Peyer's patch (tissue), 4 donors: ENCODE measurements at regions not wholly inside any gene's neighbourhood (a gene's known extent, or its start where the extent isn't known, plus 50 kb on each side); places are given as distances from the start of the nearest gene placed in this dataset.

Source experiments
- DNase-seq, 3 donors: peaks; one replicate each; pipeline ENCODE4 v3.0.0-alpha.2; 2017 to 2019
- H3K27ac ChIP-seq, 4 donors: fragments of 200-600 bp; sonication (generic); one replicate each; pipeline ENCODE4 v1.5.1; 2016 to 2019
- H3K27me3 ChIP-seq, 2 donors: fragments of 200-600 bp; sonication (generic); one replicate each; pipeline ENCODE4 v1.5.1; 2019
- H3K36me3 ChIP-seq, 3 donors: fragments of 200-600 bp; sonication (generic); one replicate each; pipeline ENCODE4 v1.5.1; 2016 to 2019
- H3K4me1 ChIP-seq, 4 donors: fragments of 200-600 bp; sonication (generic); one replicate each; pipeline ENCODE4 v1.5.1; 2016 to 2019
- H3K4me3 ChIP-seq, 4 donors: fragments of 200-600 bp; sonication (generic); 1 replicate in 3 of 4; 2 replicates in 1 of 4; pipeline ENCODE4 v1.5.1; 2016 to 2019; ENCODE audit warnings: mild to moderate bottlenecking in 1 of 4
- H3K9me3 ChIP-seq, 4 donors: fragments of 200-600 bp; sonication (generic); one replicate each; pipeline ENCODE4 v1.5.1; 2016 to 2019; ENCODE audit warnings: mild to moderate bottlenecking in 1 of 4
- CTCF ChIP-seq, 6 experiments: fragments of 450-650 bp in 4 of 6; fragments of 200-600 bp in 2 of 6; sonication (generic) in 1 of 6; IDR thresholded peaks; one replicate each; pipeline ENCODE4 v1.5.1; 2017 to 2019; ENCODE audit warnings: antibody characterized with exemption in 6 of 6, mild to moderate bottlenecking in 3 of 6, moderate library complexity in 1 of 6
- POLR2A ChIP-seq, 2 donors: fragments of 450-650 bp; IDR thresholded peaks; one replicate each; pipeline ENCODE4 v1.5.1; 2017; ENCODE audit warnings: antibody characterized with exemption in 2 of 2, mild to moderate bottlenecking in 2 of 2, moderate library complexity in 2 of 2

- Histone ChIP-seq H3K4me3 (no peak overlapping the region), H3K36me3 (no peaks in the 10 kb centered on the region), H3K27me3 (no peaks in the 10 kb centered on the region), H3K27ac (no peak overlapping the region), H3K4me1 (no peaks in the 10 kb centered on the region), H3K9me3 (no peaks in the 10 kb centered on the region)
- TF ChIP-seq POLR2A (IDR thresholded peaks at IDR 0.05) (no peak), CTCF (IDR thresholded peaks at IDR 0.05) (no peak)
- no peak for DNase-seq
Measured at GRCh38 chr5:166382031-166382430, 1909.4 kb upstream of the WWC1 start.

GRCh38 chr5:166398131-166398530, 1893.3 kb upstream of the WWC1 start:
- no peak for DNase-seq
- Histone ChIP-seq H3K36me3 (no peaks in the 10 kb centered on the region), H3K27me3 (no peaks in the 10 kb centered on the region), H3K27ac (no peak overlapping the region), H3K4me1 (no peaks in the 10 kb centered on the region), H3K9me3 (no peaks in the 10 kb centered on the region), H3K4me3 (no peak overlapping the region)
- TF ChIP-seq POLR2A (IDR thresholded peaks at IDR 0.05), result no peak
- no peak for TF ChIP-seq CTCF (IDR thresholded peaks at IDR 0.05)

GRCh38 chr5:166399781-166400180, 1891.7 kb upstream of the WWC1 start:
- Histone ChIP-seq H3K4me1 (no peaks in the 10 kb centered on the region), H3K4me3 (no peak overlapping the region), H3K27me3 (no peaks in the 10 kb centered on the region), H3K9me3 (no peaks in the 10 kb centered on the region), H3K27ac (no peak overlapping the region), H3K36me3 (no peaks in the 10 kb centered on the region)
- no peak for DNase-seq
- TF ChIP-seq CTCF (IDR thresholded peaks at IDR 0.05), result no peak
- TF ChIP-seq POLR2A (IDR thresholded peaks at IDR 0.05), result no peak

DNA sequence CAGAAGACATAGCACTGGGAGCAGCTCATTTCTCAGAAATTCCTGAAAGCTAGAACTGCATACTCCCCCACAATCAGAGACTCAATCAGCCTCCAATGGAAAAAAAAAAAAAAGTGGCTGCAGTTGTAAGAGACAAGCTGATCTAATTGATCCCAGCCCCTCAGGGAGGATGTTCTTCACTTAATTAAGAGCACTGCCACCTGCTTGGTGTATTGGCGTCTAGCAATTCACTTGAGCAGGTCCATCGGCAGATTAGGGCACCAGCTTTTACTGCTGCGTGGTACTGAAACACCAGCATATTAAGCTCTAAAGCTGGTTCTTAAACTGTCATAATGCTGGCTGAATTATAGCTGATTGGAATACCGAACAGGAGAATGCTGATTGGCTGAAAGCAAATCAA, 1890.1 kb upstream of the WWC1 start:
- Histone ChIP-seq H3K27me3 (no peaks in the 10 kb centered on the region), H3K4me3 (no peak overlapping the region), H3K4me1 (no peaks in the 10 kb centered on the region), H3K36me3 (no peaks in the 10 kb centered on the region), H3K9me3 (no peaks in the 10 kb centered on the region), H3K27ac (no peak overlapping the region)
- no peak for DNase-seq
- TF ChIP-seq POLR2A (IDR thresholded peaks at IDR 0.05), result no peak
- TF ChIP-seq CTCF (IDR thresholded peaks at IDR 0.05), result no peak

- no peak for DNase-seq
- TF ChIP-seq POLR2A (IDR thresholded peaks at IDR 0.05) (no peak), CTCF (IDR thresholded peaks at IDR 0.05) (no peak)
- Histone ChIP-seq H3K4me1 (no peaks in the 10 kb centered on the region), H3K9me3 (no peaks in the 10 kb centered on the region), H3K36me3 (no peaks in the 10 kb centered on the region), H3K27me3 (no peaks in the 10 kb centered on the region), H3K27ac (no peak overlapping the region), H3K4me3 (no peak overlapping the region)
Measured at GRCh38 chr5:166412191-166412590, 1879.3 kb upstream of the WWC1 start.

- no peaks in the 10 kb centered on the region for H3K9me3 ChIP-seq
- no peaks in the 10 kb centered on the region for H3K27me3 ChIP-seq
- H3K36me3 ChIP-seq, result no peaks in the 10 kb centered on the region
- DNase-seq, result no peak
- no peak overlapping the region for H3K4me3 ChIP-seq
- no peak for TF ChIP-seq POLR2A (IDR thresholded peaks at IDR 0.05)
- H3K27ac ChIP-seq, result no peak overlapping the region
- H3K4me1 ChIP-seq, result no peaks in the 10 kb centered on the region
Measured at GRCh38 chr5:166427211-166427610, 1864.2 kb upstream of the WWC1 start.
